GM12873 (cell line): ENCODE measurements at regions not wholly inside any gene's neighbourhood (a gene's known extent, or its start where the extent isn't known, plus 50 kb on each side); places are given as distances from the start of the nearest gene placed in this dataset.

Experiments
- TF ChIP-seq, protein P1 (sequence below): IDR thresholded peaks from 2 replicates; pipeline ENCODE4 v1.5.1; 2012; ENCODE audit warnings: low read depth, mild to moderate bottlenecking, moderate library complexity, low read length, control low read depth; ENCODE audit not compliant: insufficient read depth; ENCODE audit errors: missing control alignments

DNA sequence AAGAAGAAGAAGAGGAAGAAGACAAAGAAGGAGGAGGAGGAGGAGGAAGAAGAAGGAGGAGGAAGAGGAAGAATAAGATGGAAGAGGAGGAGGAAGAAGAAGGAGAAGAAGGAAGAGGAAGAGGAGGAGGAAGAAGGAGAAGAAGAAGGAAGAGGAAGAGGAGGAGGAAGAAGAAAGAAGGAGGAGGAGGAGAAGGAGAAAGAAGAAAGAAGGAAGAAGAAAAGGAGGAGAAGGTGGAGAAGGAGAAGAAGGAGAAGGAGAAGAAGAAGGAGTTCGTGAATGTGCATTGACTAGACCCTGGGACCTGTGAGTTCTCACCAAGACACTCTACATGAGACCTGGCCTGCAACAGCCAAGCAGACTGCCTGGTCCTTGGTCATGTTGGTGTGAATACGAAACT is 131.7 kb upstream of the ERRFI1 start:
- TF ChIP-seq, protein P1, sequence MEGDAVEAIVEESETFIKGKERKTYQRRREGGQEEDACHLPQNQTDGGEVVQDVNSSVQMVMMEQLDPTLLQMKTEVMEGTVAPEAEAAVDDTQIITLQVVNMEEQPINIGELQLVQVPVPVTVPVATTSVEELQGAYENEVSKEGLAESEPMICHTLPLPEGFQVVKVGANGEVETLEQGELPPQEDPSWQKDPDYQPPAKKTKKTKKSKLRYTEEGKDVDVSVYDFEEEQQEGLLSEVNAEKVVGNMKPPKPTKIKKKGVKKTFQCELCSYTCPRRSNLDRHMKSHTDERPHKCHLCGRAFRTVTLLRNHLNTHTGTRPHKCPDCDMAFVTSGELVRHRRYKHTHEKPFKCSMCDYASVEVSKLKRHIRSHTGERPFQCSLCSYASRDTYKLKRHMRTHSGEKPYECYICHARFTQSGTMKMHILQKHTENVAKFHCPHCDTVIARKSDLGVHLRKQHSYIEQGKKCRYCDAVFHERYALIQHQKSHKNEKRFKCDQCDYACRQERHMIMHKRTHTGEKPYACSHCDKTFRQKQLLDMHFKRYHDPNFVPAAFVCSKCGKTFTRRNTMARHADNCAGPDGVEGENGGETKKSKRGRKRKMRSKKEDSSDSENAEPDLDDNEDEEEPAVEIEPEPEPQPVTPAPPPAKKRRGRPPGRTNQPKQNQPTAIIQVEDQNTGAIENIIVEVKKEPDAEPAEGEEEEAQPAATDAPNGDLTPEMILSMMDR = no peak

DNA sequence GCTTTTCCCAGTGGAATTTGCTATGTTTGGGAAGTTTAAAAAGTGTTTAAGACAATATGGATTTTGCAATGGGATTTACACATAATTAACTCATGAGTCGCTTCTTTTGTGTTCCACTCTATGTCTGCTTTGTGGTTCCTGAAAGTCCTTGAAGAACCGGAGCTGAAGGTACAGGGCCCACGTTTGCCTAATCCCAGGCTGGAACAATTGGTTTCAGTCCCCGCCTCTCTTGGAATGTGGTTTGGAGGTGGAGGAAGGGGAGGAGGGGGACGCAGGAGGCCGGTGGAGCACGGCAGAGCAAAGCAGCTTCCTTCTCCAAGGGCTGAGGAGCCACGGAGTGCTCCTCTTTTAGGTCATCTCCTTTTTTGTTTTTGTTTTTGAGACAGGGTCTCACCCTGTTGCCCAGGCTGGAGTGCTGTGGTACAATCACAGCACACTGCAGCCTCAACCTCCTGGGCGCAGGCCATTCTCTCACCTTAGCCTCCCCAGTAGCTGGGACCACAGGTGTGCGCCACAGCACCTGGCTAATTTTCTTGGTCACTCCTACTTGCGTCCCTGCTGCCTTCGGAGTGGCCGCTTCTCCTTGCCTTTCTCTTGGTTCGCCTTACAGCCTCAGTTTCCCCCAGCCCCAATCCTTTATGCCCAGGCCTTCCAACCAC is 129.5 kb upstream of the ERRFI1 start:
- TF ChIP-seq, protein P1 = no peak

DNA sequence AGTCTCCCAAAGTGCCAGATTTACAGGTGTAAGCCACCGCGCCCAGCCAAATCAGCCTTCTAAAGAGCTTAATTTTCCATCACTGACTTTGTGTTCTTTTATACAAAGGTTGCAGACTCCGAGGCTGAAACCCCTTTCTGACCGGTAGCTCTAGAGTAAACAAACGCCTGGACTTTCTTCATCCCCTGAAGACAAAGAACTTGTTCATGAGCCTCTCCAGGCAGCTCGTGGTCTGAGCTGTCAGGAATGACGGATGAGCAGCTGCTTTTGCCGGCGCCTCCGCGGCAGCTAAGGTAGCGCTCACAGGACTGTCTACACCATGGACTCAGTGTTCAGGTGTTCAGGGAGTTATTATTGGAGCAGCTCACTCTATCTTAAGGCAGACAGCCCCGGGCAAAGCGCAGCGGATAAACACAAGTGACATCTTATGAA is 128.5 kb upstream of the ERRFI1 start:
- TF ChIP-seq, protein P1 = no peak

DNA sequence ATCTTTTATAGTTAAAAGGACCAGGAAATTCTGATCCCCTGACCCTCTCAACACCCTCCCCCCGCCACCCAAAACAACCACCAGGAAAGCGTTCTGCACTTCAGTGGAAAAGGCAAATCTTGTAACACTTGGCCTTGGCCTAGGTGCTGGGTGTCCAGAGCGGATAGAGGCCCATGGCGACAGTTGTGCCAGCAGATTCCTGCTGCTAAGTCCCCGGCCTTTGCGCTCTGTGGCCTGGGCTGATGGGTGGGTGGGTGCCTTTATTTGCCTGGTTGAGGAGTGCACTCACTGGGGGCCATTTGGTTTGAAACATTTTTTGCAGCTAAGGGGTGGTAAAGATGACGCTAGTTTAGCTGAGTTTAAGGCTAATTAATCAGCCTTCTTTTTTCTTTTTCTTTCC is 127.9 kb upstream of the ERRFI1 start:
- TF ChIP-seq, protein P1 = no peak

DNA sequence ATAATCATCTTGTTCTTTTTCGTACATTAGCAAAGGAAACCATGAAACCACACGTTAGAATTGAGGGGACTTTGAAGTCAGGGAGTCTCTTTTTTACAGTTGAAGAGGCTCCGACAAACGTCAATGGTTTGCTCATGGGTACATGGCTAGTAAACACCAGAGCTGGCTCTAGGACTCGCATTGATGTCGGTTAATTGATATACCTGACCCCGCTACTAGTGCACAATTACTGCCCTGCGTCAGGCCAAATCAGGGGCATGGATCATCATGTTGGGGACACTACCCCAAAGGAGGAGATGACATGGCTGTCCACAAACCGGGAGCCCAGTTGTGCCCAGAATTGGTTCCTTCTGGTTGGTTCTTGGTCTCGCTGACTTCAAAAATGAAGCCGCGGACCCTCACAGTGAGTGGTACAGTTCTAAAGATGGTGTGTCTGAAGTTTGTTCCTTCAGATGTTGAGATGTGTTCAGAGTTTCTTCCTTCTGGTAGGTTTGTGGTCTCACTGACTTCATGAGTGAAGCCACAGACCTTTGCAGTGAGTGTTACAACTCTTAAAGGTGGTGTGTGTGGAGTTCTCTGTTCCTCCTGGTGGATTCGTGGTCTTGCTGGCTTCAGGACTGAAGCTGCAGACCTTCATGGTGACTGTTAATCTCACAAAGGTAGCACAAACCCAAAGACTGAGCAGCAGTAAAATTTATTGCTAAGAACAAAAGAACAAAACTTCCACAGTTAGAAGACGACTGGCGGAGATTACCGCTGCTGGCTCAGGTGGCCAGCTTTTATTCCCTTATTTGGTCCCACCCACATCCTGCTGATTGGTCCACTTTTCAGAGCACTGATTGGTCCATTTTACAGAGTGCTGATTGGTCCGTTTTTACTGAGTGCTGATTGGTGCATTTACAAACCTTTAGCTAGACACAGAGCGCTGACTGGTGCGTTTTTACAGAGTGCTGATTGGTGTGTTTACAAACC is 126.9 kb upstream of the ERRFI1 start:
- TF ChIP-seq, protein P1 = no peak

DNA sequence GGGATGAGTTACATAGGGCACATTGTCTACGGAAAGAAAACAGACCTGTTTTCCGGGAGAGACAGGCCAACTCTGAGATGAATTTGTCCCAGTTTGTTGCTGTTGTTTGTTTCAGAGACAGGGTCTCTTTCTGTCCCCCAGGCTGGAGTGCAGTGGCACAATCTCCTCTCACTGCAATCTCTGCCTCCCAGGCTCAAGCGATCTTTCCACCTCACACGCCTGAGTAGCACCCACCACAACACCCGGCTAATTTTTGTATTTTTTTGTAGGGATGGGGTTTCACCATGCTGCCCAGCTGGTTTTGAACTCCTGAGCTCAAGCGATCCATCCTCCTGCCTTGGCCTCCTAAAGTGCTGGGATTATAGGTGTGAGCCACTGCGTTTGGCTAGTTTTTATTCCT is 125.5 kb upstream of the ERRFI1 start:
- TF ChIP-seq, protein P1 = no peak

DNA sequence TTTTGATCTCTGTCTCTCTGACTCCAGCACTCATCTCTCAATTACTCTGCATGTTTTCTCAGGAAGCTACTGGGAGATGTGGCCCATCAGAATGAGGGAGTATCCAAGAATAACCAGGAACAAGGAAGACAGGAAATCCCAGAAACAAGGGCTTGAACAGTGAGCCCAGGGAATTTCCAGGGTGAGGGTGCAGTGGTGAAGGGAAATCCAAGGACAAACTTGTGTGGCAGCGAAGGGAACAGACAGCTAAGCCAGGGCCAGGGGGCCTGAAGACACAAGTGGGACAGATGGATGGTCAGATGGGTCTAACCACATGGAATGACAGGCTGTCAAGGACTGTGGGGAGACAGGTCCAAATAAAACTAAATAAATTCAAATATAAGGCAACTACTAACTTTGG is 121.8 kb upstream of the ERRFI1 start:
- TF ChIP-seq, protein P1 = no peak
